ENCODE measurements at regions not wholly inside any gene's neighbourhood (a gene's known extent, or its start where the extent isn't known, plus 50 kb on each side); places are given as distances from the start of the nearest gene placed in this dataset.

DNA sequence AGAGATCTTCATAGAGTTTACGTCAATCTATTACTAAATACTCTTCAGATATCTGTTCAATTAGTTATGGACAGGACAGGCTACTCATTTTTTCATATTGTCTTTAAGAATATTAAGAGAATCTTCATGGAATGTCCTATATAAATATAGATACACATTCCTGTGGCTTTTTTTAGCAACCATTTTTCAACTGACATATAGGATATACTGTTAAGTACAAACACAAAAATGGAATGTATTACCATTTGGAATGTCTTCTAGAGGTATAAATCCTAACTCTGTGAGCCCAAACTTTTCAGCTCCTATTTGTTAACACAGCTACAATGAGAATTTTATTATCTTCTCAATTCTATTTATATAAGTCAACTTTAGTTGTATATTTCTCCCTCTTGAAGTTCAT, 239.6 kb upstream of the DEFB112 start:
- BruUV-seq (replicated peaks): no TSS peak
- Mint-ChIP-seq H3K4me1 (ENCODE audit: insufficient read depth, unreplicated experiment) (no peaks in the 10 kb centered on the region), H3K27ac (ENCODE audit: low read depth, unreplicated experiment) (no peak overlapping the region), H3K27me3 (ENCODE audit: insufficient read depth, unreplicated experiment) (peaks cover 32% of the 10 kb centered on the region), H3K9me3 (ENCODE audit: unreplicated experiment) (no peaks in the 10 kb centered on the region), H3K36me3 (ENCODE audit: insufficient read depth, unreplicated experiment) (no peaks in the 10 kb centered on the region), H3K4me3 (ENCODE audit: unreplicated experiment) (no peak overlapping the region)
- intact Hi-C loops (cut with micrococcal nuclease): no loop called here
- no peak for DNase-seq (ENCODE audit: unreplicated experiment)
- ChIA-PET CTCF (no interaction called here), POLR2A (interaction anchor here (0.7 kb wide), 1 partner anchor 1018 kb away, joined by 3 read pairs; no protein-coding TSS in a partner anchor)
- no peak for TF ChIP-seq CTCF (IDR thresholded peaks at IDR 0.05; ENCODE audit: unreplicated experiment)

- POLR2A ChIA-PET: no interaction called here
- Mint-ChIP-seq H3K27ac (ENCODE audit: low read depth, unreplicated experiment) (no peak overlapping the region), H3K27me3 (ENCODE audit: insufficient read depth, unreplicated experiment) (no peaks in the 10 kb centered on the region), H3K36me3 (ENCODE audit: insufficient read depth, unreplicated experiment) (no peaks in the 10 kb centered on the region), H3K4me1 (ENCODE audit: insufficient read depth, unreplicated experiment) (no peaks in the 10 kb centered on the region), H3K9me3 (ENCODE audit: unreplicated experiment) (peaks cover 6% of the 10 kb centered on the region), H3K4me3 (ENCODE audit: unreplicated experiment) (no peak overlapping the region)
- BruUV-seq (replicated peaks): no TSS peak
- TF ChIP-seq CTCF (IDR thresholded peaks at IDR 0.05; ENCODE audit: unreplicated experiment): no peak
- intact Hi-C loops (cut with micrococcal nuclease): no loop called here
- CTCF ChIA-PET: no interaction called here
- DNase-seq (ENCODE audit: unreplicated experiment): no peak
Observed at GRCh38 chr6:50301307-50301706, 251.6 kb upstream of the DEFB112 start.

DNA sequence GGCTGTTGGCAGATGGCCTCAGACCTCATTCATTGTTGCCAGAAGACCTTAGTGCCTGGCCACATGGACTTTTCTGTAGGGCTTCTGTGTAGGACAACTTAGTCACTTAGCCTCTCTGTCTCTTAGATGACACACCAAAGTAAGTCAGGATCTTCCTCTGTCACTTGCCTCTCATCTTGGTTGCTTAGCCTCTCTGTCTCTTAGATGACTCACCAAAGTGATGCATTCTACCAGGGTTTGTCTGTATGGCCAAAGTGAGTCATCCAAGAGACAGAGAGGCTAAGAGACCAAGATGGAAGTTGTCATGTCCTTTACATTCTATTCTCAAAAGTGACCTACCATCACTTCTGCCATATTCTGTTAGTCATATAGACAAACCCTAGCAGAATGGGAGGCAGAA, 255.9 kb upstream of the DEFB112 start:
- CTCF ChIA-PET: interaction anchor here (0.8 kb wide), 1 partner anchor 45 kb away, joined by 3 read pairs; no protein-coding TSS in a partner anchor
- no peaks in the 10 kb centered on the region for H3K27me3 Mint-ChIP-seq (ENCODE audit: insufficient read depth, unreplicated experiment)
- H3K9me3 Mint-ChIP-seq (ENCODE audit: unreplicated experiment): peaks cover 6% of the 10 kb centered on the region
- H3K27ac Mint-ChIP-seq (ENCODE audit: low read depth, unreplicated experiment): no peak overlapping the region
- H3K36me3 Mint-ChIP-seq (ENCODE audit: insufficient read depth, unreplicated experiment): no peaks in the 10 kb centered on the region
- intact Hi-C loops (cut with micrococcal nuclease): no loop called here
- no peaks in the 10 kb centered on the region for H3K4me1 Mint-ChIP-seq (ENCODE audit: insufficient read depth, unreplicated experiment)
- POLR2A ChIA-PET: interaction anchor here (0.6 kb wide), 1 partner anchor 1034 kb away, joined by 3 read pairs; no protein-coding TSS in a partner anchor
- no TSS peak for BruUV-seq (replicated peaks)
- H3K4me3 Mint-ChIP-seq (ENCODE audit: unreplicated experiment): no peak overlapping the region
- TF ChIP-seq CTCF (IDR thresholded peaks at IDR 0.05; ENCODE audit: unreplicated experiment): no peak
- DNase-seq (ENCODE audit: unreplicated experiment): peak; percentile 35

DNA sequence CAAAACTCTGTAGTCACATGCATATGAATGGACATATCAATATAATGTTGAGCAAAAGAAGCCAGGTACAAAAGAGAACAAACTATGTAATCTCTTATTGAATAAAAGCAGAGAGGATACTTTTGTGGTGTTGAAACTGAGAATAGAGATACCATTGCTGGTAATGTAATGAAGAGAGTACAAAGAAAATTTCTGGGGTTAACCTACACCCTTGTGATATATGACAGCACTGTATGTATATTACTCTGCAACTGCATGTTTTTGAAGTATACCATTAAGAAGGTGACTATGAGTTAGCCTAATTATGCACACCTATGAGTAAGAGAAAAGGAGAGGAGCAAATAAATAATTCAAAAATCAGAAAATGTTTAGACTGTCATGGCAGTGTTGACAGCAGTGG, 268.8 kb upstream of the DEFB112 start:
- no peak overlapping the region for H3K27ac Mint-ChIP-seq (ENCODE audit: low read depth, unreplicated experiment)
- H3K4me3 Mint-ChIP-seq (ENCODE audit: unreplicated experiment): no peak overlapping the region
- H3K9me3 Mint-ChIP-seq (ENCODE audit: unreplicated experiment): no peaks in the 10 kb centered on the region
- H3K27me3 Mint-ChIP-seq (ENCODE audit: insufficient read depth, unreplicated experiment): no peaks in the 10 kb centered on the region
- TF ChIP-seq CTCF (IDR thresholded peaks at IDR 0.05; ENCODE audit: unreplicated experiment): no peak
- ChIA-PET POLR2A (no interaction called here), CTCF (no interaction called here)
- no TSS peak for BruUV-seq (replicated peaks)
- intact Hi-C loops (cut with micrococcal nuclease): no loop called here
- no peaks in the 10 kb centered on the region for H3K4me1 Mint-ChIP-seq (ENCODE audit: insufficient read depth, unreplicated experiment)
- no peak for DNase-seq (ENCODE audit: unreplicated experiment)
- H3K36me3 Mint-ChIP-seq (ENCODE audit: insufficient read depth, unreplicated experiment): no peaks in the 10 kb centered on the region
